HL-60 (cell line): ENCODE measurements at regions not wholly inside any gene's neighbourhood (a gene's known extent, or its start where the extent isn't known, plus 50 kb on each side); places are given as distances from the start of the nearest gene placed in this dataset.

ENCODE experiments used
- DNase-seq, 2 experiments: peaks; one replicate each; pipeline ENCODE4 v3.0.0-alpha.2; 2010 to 2020; ENCODE audit warnings: low read depth in 1 of 2, low spot score in 1 of 2
- H3K27ac ChIP-seq: fragments of 250-450 bp; sonication (Bioruptor Pico); replicated peaks from 2 replicates; pipeline ENCODE4 v1.5.1; 2020; ENCODE audit warnings: mild to moderate bottlenecking, moderate library complexity
- H3K27me3 ChIP-seq: fragments of 250-450 bp; sonication (Bioruptor Pico); 2 replicates; pipeline ENCODE4 v1.5.1; 2021; ENCODE audit warnings: mild to moderate bottlenecking, moderate library complexity; ENCODE audit not compliant: insufficient read depth, poor library complexity, severe bottlenecking
- H3K4me3 ChIP-seq: replicated peaks from 2 replicates; pipeline ENCODE4 v1.5.1; 2011; ENCODE audit warnings: mild to moderate bottlenecking, control low read depth, low read length; ENCODE audit not compliant: insufficient read depth
- CTCF ChIP-seq: IDR thresholded peaks from one replicate; pipeline ENCODE4 v1.5.1; 2011; ENCODE audit warnings: low read length, control low read depth, inconsistent platforms; ENCODE audit not compliant: insufficient read depth
- GABPA ChIP-seq: IDR thresholded peaks from 2 replicates; pipeline ENCODE4 v1.6.1; 2012; ENCODE audit warnings: low read depth
- POLR2AphosphoS5 ChIP-seq: IDR thresholded peaks from 2 replicates; pipeline ENCODE4 v1.6.1; 2012; ENCODE audit warnings: low read depth
- SPI1 ChIP-seq: IDR thresholded peaks from 2 replicates; pipeline ENCODE4 v1.6.1; 2012; ENCODE audit warnings: low read depth, mild to moderate bottlenecking, borderline replicate concordance
- TF ChIP-seq, protein P1 (sequence below): IDR thresholded peaks from 2 replicates; pipeline ENCODE4 v1.6.1; 2012; ENCODE audit warnings: low read depth; ENCODE audit not compliant: insufficient replicate concordance

DNA sequence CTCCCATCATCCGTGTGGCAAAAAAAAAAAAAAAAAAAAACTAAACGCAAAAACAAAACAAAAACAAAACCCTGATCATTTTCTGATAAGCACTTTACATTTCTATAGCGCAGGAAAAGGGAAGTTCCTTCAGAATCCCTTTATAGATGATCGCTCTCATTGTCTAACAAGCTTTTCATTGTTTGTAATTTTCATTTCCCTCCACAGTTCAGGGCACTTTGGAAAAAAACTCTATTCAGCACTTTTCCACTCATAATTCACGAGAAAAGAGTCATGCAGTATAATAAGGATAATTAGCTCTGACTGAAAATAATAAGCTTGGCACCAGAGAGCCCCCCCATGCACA, 89.4 kb upstream of the ATXN1 start:
- Histone ChIP-seq H3K27ac (no peak overlapping the region), H3K27me3 (no peaks in the 10 kb centered on the region), H3K4me3 (no peak overlapping the region)
- TF ChIP-seq CTCF: no peak
- TF ChIP-seq, protein P1, sequence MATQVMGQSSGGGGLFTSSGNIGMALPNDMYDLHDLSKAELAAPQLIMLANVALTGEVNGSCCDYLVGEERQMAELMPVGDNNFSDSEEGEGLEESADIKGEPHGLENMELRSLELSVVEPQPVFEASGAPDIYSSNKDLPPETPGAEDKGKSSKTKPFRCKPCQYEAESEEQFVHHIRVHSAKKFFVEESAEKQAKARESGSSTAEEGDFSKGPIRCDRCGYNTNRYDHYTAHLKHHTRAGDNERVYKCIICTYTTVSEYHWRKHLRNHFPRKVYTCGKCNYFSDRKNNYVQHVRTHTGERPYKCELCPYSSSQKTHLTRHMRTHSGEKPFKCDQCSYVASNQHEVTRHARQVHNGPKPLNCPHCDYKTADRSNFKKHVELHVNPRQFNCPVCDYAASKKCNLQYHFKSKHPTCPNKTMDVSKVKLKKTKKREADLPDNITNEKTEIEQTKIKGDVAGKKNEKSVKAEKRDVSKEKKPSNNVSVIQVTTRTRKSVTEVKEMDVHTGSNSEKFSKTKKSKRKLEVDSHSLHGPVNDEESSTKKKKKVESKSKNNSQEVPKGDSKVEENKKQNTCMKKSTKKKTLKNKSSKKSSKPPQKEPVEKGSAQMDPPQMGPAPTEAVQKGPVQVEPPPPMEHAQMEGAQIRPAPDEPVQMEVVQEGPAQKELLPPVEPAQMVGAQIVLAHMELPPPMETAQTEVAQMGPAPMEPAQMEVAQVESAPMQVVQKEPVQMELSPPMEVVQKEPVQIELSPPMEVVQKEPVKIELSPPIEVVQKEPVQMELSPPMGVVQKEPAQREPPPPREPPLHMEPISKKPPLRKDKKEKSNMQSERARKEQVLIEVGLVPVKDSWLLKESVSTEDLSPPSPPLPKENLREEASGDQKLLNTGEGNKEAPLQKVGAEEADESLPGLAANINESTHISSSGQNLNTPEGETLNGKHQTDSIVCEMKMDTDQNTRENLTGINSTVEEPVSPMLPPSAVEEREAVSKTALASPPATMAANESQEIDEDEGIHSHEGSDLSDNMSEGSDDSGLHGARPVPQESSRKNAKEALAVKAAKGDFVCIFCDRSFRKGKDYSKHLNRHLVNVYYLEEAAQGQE: no peak
- no peak for TF ChIP-seq POLR2AphosphoS5
- no peak for TF ChIP-seq SPI1
- TF ChIP-seq GABPA: no peak
- DNase-seq: no peak

DNA sequence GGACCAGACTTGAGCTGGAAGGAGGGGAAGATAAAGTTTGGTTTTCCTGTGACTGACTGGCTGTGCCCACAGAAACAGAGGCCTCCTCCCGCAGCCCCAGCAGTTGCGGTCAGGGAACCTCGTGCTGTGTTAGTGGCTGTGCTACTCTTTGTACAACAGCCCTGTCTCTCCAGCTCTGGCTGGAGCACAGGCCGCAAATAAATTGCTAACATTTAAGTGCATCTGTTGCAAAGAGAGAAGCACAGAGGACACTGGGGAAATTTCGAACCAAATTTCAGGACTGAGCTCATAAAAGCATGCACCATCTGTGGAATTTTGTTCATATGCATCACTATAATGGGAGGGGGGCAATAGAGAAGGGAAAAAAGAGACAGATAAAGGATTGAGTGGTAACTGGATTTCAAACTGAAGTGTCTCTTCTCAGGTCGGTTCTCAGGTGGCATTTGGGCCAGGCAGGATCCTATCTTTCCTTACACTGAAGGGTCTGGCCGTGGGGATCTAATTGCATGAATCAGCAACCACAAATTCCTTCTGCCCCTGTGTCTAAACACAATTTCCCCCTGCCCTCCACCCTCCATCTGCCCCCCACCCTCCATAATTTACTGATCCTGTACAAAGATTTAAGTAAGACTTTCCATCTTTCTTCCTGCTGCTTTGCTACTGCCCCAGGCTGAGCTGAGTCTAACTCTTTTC, 88.9 kb upstream of the ATXN1 start:
- H3K27ac ChIP-seq: no peak overlapping the region; the same call in 1 of the 2 replicates
- no peaks in the 10 kb centered on the region for H3K27me3 ChIP-seq
- peak in 1 of 2 experiments; percentile 83 for DNase-seq
- H3K4me3 ChIP-seq: no peak overlapping the region
- no peak for TF ChIP-seq SPI1
- TF ChIP-seq, protein P1: no peak
- TF ChIP-seq CTCF: no peak
- TF ChIP-seq GABPA: no peak

DNA sequence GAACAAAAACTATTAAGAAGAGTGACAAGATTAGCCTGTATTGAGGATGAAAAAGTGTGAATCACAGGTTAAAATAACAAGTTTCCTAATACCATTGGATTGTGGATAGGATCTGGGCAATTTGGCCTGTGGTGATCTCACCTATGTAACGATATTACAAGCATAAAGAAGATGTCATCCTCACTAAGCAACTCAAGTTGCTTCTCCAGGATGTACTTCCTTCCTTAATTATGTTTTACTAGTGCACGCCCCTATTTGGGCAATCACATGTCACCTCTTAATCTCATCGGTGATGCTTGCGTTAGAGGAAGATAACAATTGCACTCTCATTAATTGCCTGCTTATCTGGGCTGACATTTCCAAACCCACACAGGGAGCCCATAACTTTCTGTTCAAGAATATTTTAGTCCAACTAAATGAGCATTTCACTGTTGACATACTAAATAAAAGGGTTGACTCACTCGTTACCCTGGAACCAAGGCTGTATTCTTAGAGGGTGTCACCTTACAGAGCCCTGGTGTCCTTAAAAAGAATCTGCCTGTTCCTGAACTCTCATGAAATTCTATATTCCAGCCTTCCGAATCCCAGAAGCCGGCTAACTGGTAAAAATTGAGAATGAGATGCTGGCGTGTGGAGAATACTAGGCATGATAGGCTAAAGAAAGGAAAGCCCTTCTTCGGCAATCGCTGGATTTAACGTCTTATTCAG, 88.2 kb upstream of the ATXN1 start:
- TF ChIP-seq SPI1: 0 out of 2 replicates have a peak, but pooled peaks have one; percentile 5
- TF ChIP-seq, protein P1: no peak
- no peak overlapping the region; the same call in 1 of the 2 replicates for H3K27ac ChIP-seq
- H3K4me3 ChIP-seq: no peak overlapping the region
- no peaks in the 10 kb centered on the region for H3K27me3 ChIP-seq
- DNase-seq: peak in 1 of 2 experiments; percentile 31
